Breast epithelium (tissue), 4 donors: ENCODE measurements at regions not wholly inside any gene's neighbourhood (a gene's known extent, or its start where the extent isn't known, plus 50 kb on each side); places are given as distances from the start of the nearest gene placed in this dataset.

Experiments used
- DNase-seq, 2 donors: peaks; one replicate each; pipeline ENCODE4 v3.0.0-alpha.2; 2019; ENCODE audit warnings: low spot score in 2 of 2
- H3K27ac ChIP-seq, 2 donors: fragments of 200-600 bp; sonication (generic) in 1 of 2; one replicate each; pipeline ENCODE4 v1.5.1; 2016 to 2019; ENCODE audit warnings: mild to moderate bottlenecking in 1 of 2
- H3K27me3 ChIP-seq, 2 donors: fragments of 200-600 bp; sonication (generic) in 1 of 2; one replicate each; pipeline versions ENCODE4 v1.5.1 to v1.6.0; 2017 to 2019; ENCODE audit warnings: control low read depth in 1 of 2, mild to moderate bottlenecking in 1 of 2
- H3K36me3 ChIP-seq: fragments of 200-600 bp; one replicate; pipeline ENCODE4 v1.5.1; 2019
- H3K4me1 ChIP-seq, 2 donors: fragments of 200-600 bp; sonication (generic); one replicate each; pipeline ENCODE4 v1.5.1; 2016 to 2019; ENCODE audit warnings: control low read depth in 1 of 2
- H3K4me3 ChIP-seq, 3 donors: fragments of 200-600 bp; sonication (generic); 1 replicate in 2 of 3; 2 replicates in 1 of 3; pipeline ENCODE4 v1.5.1; 2016 to 2019; ENCODE audit warnings: mild to moderate bottlenecking in 3 of 3, moderate library complexity in 2 of 3
- H3K9me3 ChIP-seq, 2 donors: fragments of 200-600 bp; sonication (generic) in 1 of 2; one replicate each; pipeline ENCODE4 v1.5.1; 2016 to 2019; ENCODE audit warnings: control low read depth in 1 of 2
- CTCF ChIP-seq, 3 donors: fragments of 450-650 bp; IDR thresholded peaks; one replicate each; pipeline ENCODE4 v1.5.1; 2016 to 2017; ENCODE audit warnings: antibody characterized with exemption in 3 of 3, mild to moderate bottlenecking in 3 of 3, moderate library complexity in 3 of 3
- POLR2A ChIP-seq: fragments of 450-650 bp; IDR thresholded peaks from one replicate; pipeline ENCODE4 v1.6.1; 2016; ENCODE audit warnings: antibody characterized with exemption, mild to moderate bottlenecking, moderate library complexity
- POLR2AphosphoS5 ChIP-seq, 3 donors: sonication (generic); formaldehyde crosslinking; IDR thresholded peaks; one replicate each; pipeline ENCODE4 v1.6.1; 2017; ENCODE audit warnings: antibody characterized with exemption in 3 of 3
- intact Hi-C: fragments of 100-400 bp; cut with DNase I; formaldehyde crosslinking; loops from one replicate; pipeline ENCODE4 v1.15.1; 2023; ENCODE audit warnings: low total_unique reads

DNA sequence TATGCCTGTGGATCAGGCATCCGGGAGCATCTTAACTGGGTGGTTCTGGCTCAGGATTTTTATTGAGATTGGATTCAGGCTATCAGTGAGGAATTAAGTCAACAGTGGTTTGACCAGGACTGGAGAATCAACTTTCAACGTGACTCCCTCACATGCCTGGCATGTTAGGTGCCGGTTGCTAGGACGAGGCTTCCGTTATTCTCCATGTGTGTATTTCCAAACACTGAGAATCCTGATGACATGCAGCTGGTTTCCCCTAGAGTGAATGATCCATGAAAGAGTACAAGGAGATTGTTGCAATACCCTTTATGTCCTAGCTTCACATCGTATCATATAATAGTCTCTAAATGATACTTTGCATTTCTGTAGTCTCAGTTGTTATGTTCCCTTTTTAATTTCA lies 529.2 kb downstream of the ANXA1 start:
- Histone ChIP-seq H3K27me3 (no peaks in the 10 kb centered on the region), H3K4me1 (no peaks in the 10 kb centered on the region), H3K27ac (no peak overlapping the region), H3K9me3 (peaks cover 0 to 15% of the 10 kb centered on the region in 2 donors), H3K36me3 (no peaks in the 10 kb centered on the region), H3K4me3 (no peak overlapping the region)
- TF ChIP-seq POLR2AphosphoS5 (IDR thresholded peaks at IDR 0.05) (no peak), POLR2A (no peak), CTCF (IDR thresholded peaks at IDR 0.05) (no peak)
- no peak for DNase-seq
- intact Hi-C loops = no loop called here

DNA sequence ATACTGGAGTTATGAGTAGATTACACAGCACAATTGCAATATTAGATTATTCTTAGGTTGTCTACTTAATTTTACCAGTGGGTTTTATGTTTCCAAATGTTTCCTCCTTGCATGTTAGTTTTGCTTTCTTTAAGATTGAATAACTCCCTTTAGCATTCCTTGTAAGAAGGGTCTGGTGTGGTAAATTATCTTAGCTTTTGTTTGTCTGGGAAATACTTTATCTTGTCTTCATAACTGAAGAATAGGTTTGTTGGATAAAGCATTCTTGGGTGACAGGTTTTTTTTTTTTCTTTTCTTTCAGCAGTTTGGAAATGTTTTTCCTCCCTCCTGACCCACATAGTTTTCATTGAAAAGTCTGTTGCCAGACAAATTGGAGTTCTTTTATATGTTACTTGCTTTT lies 531.1 kb downstream of the ANXA1 start:
- no peak for TF ChIP-seq POLR2AphosphoS5 (IDR thresholded peaks at IDR 0.05)
- no peak for TF ChIP-seq POLR2A
- TF ChIP-seq CTCF (IDR thresholded peaks at IDR 0.05) = no peak
- H3K27ac ChIP-seq = no peak overlapping the region
- H3K27me3 ChIP-seq = no peaks in the 10 kb centered on the region
- DNase-seq = no peak
- intact Hi-C loops = no loop called here
- no peak overlapping the region for H3K4me3 ChIP-seq
- no peaks in the 10 kb centered on the region for H3K36me3 ChIP-seq
- H3K9me3 ChIP-seq = peaks cover 0 to 15% of the 10 kb centered on the region in 2 donors
- H3K4me1 ChIP-seq = no peaks in the 10 kb centered on the region

GRCh38 chr9:73683862-73684591 lies 532.4 kb downstream of the ANXA1 start:
- no peaks in the 10 kb centered on the region for H3K36me3 ChIP-seq

DNA sequence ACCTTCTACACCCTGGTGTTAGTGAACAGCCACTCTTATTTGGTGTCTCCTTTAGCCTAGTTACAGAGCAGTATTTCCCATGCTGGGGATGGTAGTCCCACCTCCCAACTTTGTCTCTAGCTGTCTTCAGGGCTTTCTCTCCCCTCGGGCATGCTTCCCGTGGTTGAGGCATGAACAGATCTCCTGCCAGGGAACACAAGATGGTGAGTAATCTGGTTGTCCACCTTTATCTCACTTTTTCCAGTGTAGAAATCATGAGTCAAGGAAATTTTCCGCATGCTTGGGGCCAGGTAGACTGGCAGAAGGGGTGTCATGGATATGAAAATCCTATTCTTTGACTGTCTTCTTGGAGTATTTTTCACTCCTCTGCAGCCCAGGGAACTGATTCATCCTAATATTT lies 532.9 kb downstream of the ANXA1 start:
- Histone ChIP-seq H3K4me3 (no peak overlapping the region), H3K4me1 (no peaks in the 10 kb centered on the region), H3K27ac (no peak overlapping the region), H3K9me3 (peaks cover 0 to 15% of the 10 kb centered on the region in 2 donors), H3K27me3 (no peaks in the 10 kb centered on the region), H3K36me3 (no peaks in the 10 kb centered on the region)
- intact Hi-C loops = no loop called here
- TF ChIP-seq POLR2AphosphoS5 (IDR thresholded peaks at IDR 0.05) (no peak), CTCF (IDR thresholded peaks at IDR 0.05) (no peak), POLR2A (no peak)
- no peak for DNase-seq

More at GRCh38 chr9:73683862-73684591, 532.4 kb downstream of the ANXA1 start:
- H3K27ac ChIP-seq = no peak overlapping the region
- H3K4me3 ChIP-seq = no peak overlapping the region
- peak in 1 of 3 donors; percentile 33 for TF ChIP-seq CTCF (IDR thresholded peaks at IDR 0.05)
- no peak for TF ChIP-seq POLR2A
- no peak for TF ChIP-seq POLR2AphosphoS5 (IDR thresholded peaks at IDR 0.05)
- no peaks in the 10 kb centered on the region for H3K4me1 ChIP-seq
- intact Hi-C loops = no loop called here
- no peak for DNase-seq
- H3K9me3 ChIP-seq = peaks cover 0 to 15% of the 10 kb centered on the region in 2 donors
- H3K27me3 ChIP-seq = no peaks in the 10 kb centered on the region

- intact Hi-C loops = no loop called here
- no peak for TF ChIP-seq POLR2AphosphoS5 (IDR thresholded peaks at IDR 0.05)
- no peak for TF ChIP-seq POLR2A
- TF ChIP-seq CTCF (IDR thresholded peaks at IDR 0.05) = no peak
- no peaks in the 10 kb centered on the region for H3K36me3 ChIP-seq
- no peak overlapping the region for H3K4me3 ChIP-seq
- DNase-seq = no peak
- no peaks in the 10 kb centered on the region for H3K27me3 ChIP-seq
- H3K9me3 ChIP-seq = peaks cover 0 to 15% of the 10 kb centered on the region in 2 donors
- H3K4me1 ChIP-seq = no peaks in the 10 kb centered on the region
- H3K27ac ChIP-seq = no peak overlapping the region
These were observed 534.1 kb downstream of the ANXA1 start for GRCh38 chr9:73685786-73686185.
